Activated B cell treated with CpG ODN at 0.5 μM for 24 hours (primary cell): ENCODE measurements at regions not wholly inside any gene's neighbourhood (a gene's known extent, or its start where the extent isn't known, plus 50 kb on each side); places are given as distances from the start of the nearest gene placed in this dataset.
"Not testable (repeated sequence)": the region's sequence is repeated elsewhere in the genome, so short reads cannot be mapped to it uniquely, and the experiment has no call there.

Experiments
- ATAC-seq: fragments of 200-7000 bp; cut with Tn5 transposase; one replicate; pipeline ENCODE4 v1.10.0; 2021; ENCODE audit warnings: low read depth, mild to moderate bottlenecking, moderate library complexity
- CTCF ChIA-PET: fragments of 350-600 bp; sonication (Branson Sonifier 250); formaldehyde crosslinking; loops from one replicate; lab custom pipeline; 2021; ENCODE audit warnings: antibody characterized with exemption; lab: Charles Lee
- POLR2A ChIA-PET: fragments of 350-600 bp; sonication (Branson Sonifier 250); formaldehyde crosslinking; loops from one replicate; lab custom pipeline; 2021; ENCODE audit warnings: antibody characterized with exemption; lab: Charles Lee
- DNase-seq: peaks from one replicate; pipeline ENCODE4 v3.0.0; 2022
- H3K27ac Mint-ChIP-seq: one replicate; pipeline ENCODE4 v1.8.0; 2020; ENCODE audit warnings: mixed read lengths
- H3K27me3 Mint-ChIP-seq: one replicate; pipeline ENCODE4 v1.8.0; 2021; ENCODE audit warnings: mixed read lengths
- H3K36me3 Mint-ChIP-seq: one replicate; pipeline ENCODE4 v1.8.0; 2021; ENCODE audit warnings: low read depth, mixed read lengths
- H3K4me1 Mint-ChIP-seq: one replicate; pipeline ENCODE4 v1.8.0; 2021; ENCODE audit warnings: mixed read lengths
- H3K4me3 Mint-ChIP-seq: one replicate; pipeline ENCODE4 v1.8.0; 2020; ENCODE audit warnings: mild to moderate bottlenecking, mixed read lengths
- H3K9me3 Mint-ChIP-seq: one replicate; pipeline ENCODE4 v1.8.0; 2020; ENCODE audit warnings: mixed read lengths
- intact Hi-C: fragments of 100-400 bp; cut with micrococcal nuclease; formaldehyde crosslinking; loops from one replicate; pipeline ENCODE4 v1.15.1; 2024

- H3K27me3 Mint-ChIP-seq, CTCF ChIA-PET, H3K4me1 Mint-ChIP-seq, POLR2A ChIA-PET, DNase-seq, H3K4me3 Mint-ChIP-seq, intact Hi-C loops, H3K27ac Mint-ChIP-seq, ATAC-seq, H3K9me3 Mint-ChIP-seq, H3K36me3 Mint-ChIP-seq: not testable (repeated sequence)
Observed at GRCh38 chr2:110394769-110395168, 77.8 kb downstream of the LIMS4 start.

- not testable (repeated sequence) for H3K4me1 Mint-ChIP-seq
Observed at GRCh38 chr2:110392366-110392765, 80.2 kb downstream of the LIMS4 start.

GRCh38 chr2:110391035-110391418, 81.6 kb downstream of the LIMS4 start:
- CTCF ChIA-PET, H3K4me3 Mint-ChIP-seq, POLR2A ChIA-PET, H3K27ac Mint-ChIP-seq, H3K27me3 Mint-ChIP-seq, H3K4me1 Mint-ChIP-seq, ATAC-seq, intact Hi-C loops, H3K9me3 Mint-ChIP-seq, H3K36me3 Mint-ChIP-seq, DNase-seq: not testable (repeated sequence)

More at GRCh38 chr2:110392366-110392765, 80.2 kb downstream of the LIMS4 start:
- ATAC-seq, intact Hi-C loops, H3K27ac Mint-ChIP-seq, H3K9me3 Mint-ChIP-seq, H3K27me3 Mint-ChIP-seq, POLR2A ChIA-PET, CTCF ChIA-PET, H3K36me3 Mint-ChIP-seq, DNase-seq, H3K4me3 Mint-ChIP-seq: not testable (repeated sequence)

GRCh38 chr2:110390351-110391034, 82.1 kb downstream of the LIMS4 start:
- H3K36me3 Mint-ChIP-seq, result not testable (repeated sequence)

GRCh38 chr2:110387044-110387443, 85.6 kb downstream of the LIMS4 start:
- ATAC-seq, H3K4me3 Mint-ChIP-seq, POLR2A ChIA-PET, DNase-seq, intact Hi-C loops, H3K4me1 Mint-ChIP-seq, CTCF ChIA-PET, H3K9me3 Mint-ChIP-seq, H3K27me3 Mint-ChIP-seq, H3K27ac Mint-ChIP-seq, H3K36me3 Mint-ChIP-seq: not testable (repeated sequence)

More at GRCh38 chr2:110390351-110391034, 82.1 kb downstream of the LIMS4 start:
- H3K4me3 Mint-ChIP-seq, POLR2A ChIA-PET, H3K4me1 Mint-ChIP-seq, H3K27ac Mint-ChIP-seq, intact Hi-C loops, H3K9me3 Mint-ChIP-seq, H3K27me3 Mint-ChIP-seq, DNase-seq, CTCF ChIA-PET: not testable (repeated sequence)
- peak; percentile 47 for ATAC-seq

- H3K36me3 Mint-ChIP-seq, H3K27ac Mint-ChIP-seq, CTCF ChIA-PET, ATAC-seq, H3K4me1 Mint-ChIP-seq, DNase-seq, H3K4me3 Mint-ChIP-seq, H3K27me3 Mint-ChIP-seq, H3K9me3 Mint-ChIP-seq, intact Hi-C loops, POLR2A ChIA-PET: not testable (repeated sequence)
Observed at GRCh38 chr2:110386546-110386945, 86.1 kb downstream of the LIMS4 start.

- CTCF ChIA-PET, H3K36me3 Mint-ChIP-seq, intact Hi-C loops: not testable (repeated sequence)
Observed at GRCh38 chr2:110384736-110385119, 87.9 kb downstream of the LIMS4 start.

GRCh38 chr2:110384109-110384735, 88.4 kb downstream of the LIMS4 start:
- H3K4me3 Mint-ChIP-seq, H3K27me3 Mint-ChIP-seq, H3K9me3 Mint-ChIP-seq, H3K27ac Mint-ChIP-seq, POLR2A ChIA-PET, H3K4me1 Mint-ChIP-seq, ATAC-seq, intact Hi-C loops, CTCF ChIA-PET, DNase-seq, H3K36me3 Mint-ChIP-seq: not testable (repeated sequence)

More at GRCh38 chr2:110384736-110385119, 87.9 kb downstream of the LIMS4 start:
- H3K4me1 Mint-ChIP-seq, POLR2A ChIA-PET, ATAC-seq, DNase-seq, H3K9me3 Mint-ChIP-seq, H3K27me3 Mint-ChIP-seq, H3K4me3 Mint-ChIP-seq, H3K27ac Mint-ChIP-seq: not testable (repeated sequence)

- not testable (repeated sequence) for H3K9me3 Mint-ChIP-seq, H3K27me3 Mint-ChIP-seq, H3K36me3 Mint-ChIP-seq
Observed at GRCh38 chr2:110383163-110384048, 89.2 kb downstream of the LIMS4 start.

GRCh38 chr2:110373519-110373918, 99.1 kb downstream of the LIMS4 start:
- H3K27ac Mint-ChIP-seq, H3K9me3 Mint-ChIP-seq, H3K4me3 Mint-ChIP-seq, POLR2A ChIA-PET, CTCF ChIA-PET, H3K36me3 Mint-ChIP-seq, DNase-seq, H3K4me1 Mint-ChIP-seq, H3K27me3 Mint-ChIP-seq, ATAC-seq, intact Hi-C loops: not testable (repeated sequence)

More at GRCh38 chr2:110383163-110384048, 89.2 kb downstream of the LIMS4 start:
- CTCF ChIA-PET, POLR2A ChIA-PET, H3K27ac Mint-ChIP-seq, H3K4me1 Mint-ChIP-seq, H3K4me3 Mint-ChIP-seq, intact Hi-C loops, DNase-seq: not testable (repeated sequence)
- peak; percentile 65 for ATAC-seq

GRCh38 chr2:110371633-110372032, 101.0 kb downstream of the LIMS4 start:
- not testable (repeated sequence) for ATAC-seq

More at GRCh38 chr2:110371633-110372032, 101.0 kb downstream of the LIMS4 start:
- H3K27ac Mint-ChIP-seq, CTCF ChIA-PET, H3K4me3 Mint-ChIP-seq, H3K4me1 Mint-ChIP-seq, DNase-seq, H3K27me3 Mint-ChIP-seq, POLR2A ChIA-PET, H3K36me3 Mint-ChIP-seq, intact Hi-C loops, H3K9me3 Mint-ChIP-seq: not testable (repeated sequence)
